SK-N-MC (cell line): ENCODE measurements at regions not wholly inside any gene's neighbourhood (a gene's known extent, or its start where the extent isn't known, plus 50 kb on each side); places are given as distances from the start of the nearest gene placed in this dataset.

Experiments used
- EZH2 ChIP-seq: fragments of 200-600 bp; sonication (generic); IDR thresholded peaks from one replicate; pipeline ENCODE4 v1.6.1; 2017; ENCODE audit warnings: antibody characterized with exemption
- FOXP2 ChIP-seq: optimal IDR thresholded peaks from 2 replicates; pipeline ENCODE3; 2011; ENCODE audit warnings: mild to moderate bottlenecking, moderate library complexity; ENCODE audit not compliant: insufficient read depth; ENCODE audit errors: extremely low read length, control extremely low read depth
- POLR2AphosphoS5 ChIP-seq: IDR thresholded peaks from 2 replicates; pipeline ENCODE4 v1.6.1; 2012; ENCODE audit warnings: mild to moderate bottlenecking, low read depth, low read length, borderline replicate concordance

- TF ChIP-seq POLR2AphosphoS5 (no peak), EZH2 (no peak), FOXP2 (no peak)
These were observed 348.9 kb upstream of the DSEL start for GRCh38 chr18:67865400-67865799.
